Epithelial cell of esophagus (primary cell): ENCODE measurements at regions not wholly inside any gene's neighbourhood (a gene's known extent, or its start where the extent isn't known, plus 50 kb on each side); places are given as distances from the start of the nearest gene placed in this dataset.

Experiments
- DNase-seq: peaks from one replicate; pipeline ENCODE4 v3.0.0; 2010; ENCODE audit warnings: low read depth
- H3K4me3 ChIP-seq: 2 replicates; pipeline ENCODE4 v1.5.1; 2011; ENCODE audit warnings: mild to moderate bottlenecking, low read length, control low read depth
- CTCF ChIP-seq: IDR thresholded peaks from 2 replicates; pipeline ENCODE4 v1.5.1; 2011; ENCODE audit warnings: low read depth, mild to moderate bottlenecking, low read length, control low read depth, inconsistent platforms; ENCODE audit not compliant: insufficient read depth; ENCODE audit errors: missing control alignments

GRCh38 chrX:110466790-110467189, 108.1 kb downstream of the RTL9 start:
- DNase-seq, result no peak

GRCh38 chrX:110472265-110472664, 113.6 kb downstream of the RTL9 start:
- TF ChIP-seq CTCF, result no peak
- DNase-seq, result no peak
- no peak overlapping the region for H3K4me3 ChIP-seq

More at GRCh38 chrX:110466790-110467189, 108.1 kb downstream of the RTL9 start:
- no peak overlapping the region for H3K4me3 ChIP-seq
- TF ChIP-seq CTCF, result no peak

- TF ChIP-seq CTCF, result no peak
- DNase-seq, result no peak
Observed at GRCh38 chrX:110477593-110478228, 119.1 kb downstream of the RTL9 start.

GRCh38 chrX:110491846-110492620, 133.4 kb downstream of the RTL9 start:
- DNase-seq, result no peak
- no peak for TF ChIP-seq CTCF

More at GRCh38 chrX:110477593-110478228, 119.1 kb downstream of the RTL9 start:
- no peak overlapping the region for H3K4me3 ChIP-seq

GRCh38 chrX:110504947-110505346, 146.3 kb downstream of the RTL9 start:
- TF ChIP-seq CTCF, result no peak
- H3K4me3 ChIP-seq, result no peak overlapping the region
- no peak for DNase-seq

More at GRCh38 chrX:110491846-110492620, 133.4 kb downstream of the RTL9 start:
- H3K4me3 ChIP-seq, result no peak overlapping the region

- H3K4me3 ChIP-seq, result no peak overlapping the region
- no peak for DNase-seq
- no peak for TF ChIP-seq CTCF
Observed at GRCh38 chrX:110509755-110510532, 151.3 kb downstream of the RTL9 start.
